BJ (cell line): ENCODE measurements at regions not wholly inside any gene's neighbourhood (a gene's known extent, or its start where the extent isn't known, plus 50 kb on each side); places are given as distances from the start of the nearest gene placed in this dataset.

Experiments used
- CTCF ChIA-PET: fragments of 350-600 bp; formaldehyde crosslinking; extraction: SDS; loops from one replicate; lab custom pipeline; 2021; ENCODE audit warnings: antibody characterized with exemption, inconsistent platforms; lab: Yijun Ruan, JAX
- POLR2A ChIA-PET: fragments of 300-600 bp; sonication (Branson Sonifier 250); formaldehyde crosslinking; extraction: SDS; loops from one replicate; lab custom pipeline; 2021; ENCODE audit warnings: antibody characterized with exemption; lab: Charles Lee
- DNase-seq: peaks from one replicate; pipeline ENCODE4 v3.0.0-alpha.2; 2011; ENCODE audit warnings: low read depth
- H3K27me3 ChIP-seq: 2 replicates; pipeline ENCODE4 v1.6.0; 2011; ENCODE audit warnings: low read length; ENCODE audit not compliant: control insufficient read depth, insufficient read depth
- H3K36me3 ChIP-seq: 2 replicates; pipeline ENCODE4 v1.5.1; 2011; ENCODE audit warnings: low read length; ENCODE audit not compliant: control insufficient read depth, insufficient read depth
- H3K4me3 ChIP-seq: 2 replicates; pipeline ENCODE4 v1.5.1; 2011; ENCODE audit warnings: low read depth, mild to moderate bottlenecking, control low read depth, low read length
- TF ChIP-seq, protein P1 (sequence below): IDR thresholded peaks from 2 replicates; pipeline ENCODE4 v1.5.1; 2011; ENCODE audit warnings: low read depth, mild to moderate bottlenecking, control low read depth, inconsistent platforms, low read length, moderate library complexity; ENCODE audit not compliant: insufficient read depth

GRCh38 chr2:216557413-216557812 is 58.8 kb downstream of the RPL37A start:
- POLR2A ChIA-PET, result interaction anchor here (0.5 kb wide), 1 partner anchor 95 kb away, joined by 4 read pairs; no protein-coding TSS in a partner anchor
- no peaks in the 10 kb centered on the region for H3K27me3 ChIP-seq
- H3K4me3 ChIP-seq, result no peak overlapping the region
- no peak for DNase-seq
- TF ChIP-seq, protein P1, sequence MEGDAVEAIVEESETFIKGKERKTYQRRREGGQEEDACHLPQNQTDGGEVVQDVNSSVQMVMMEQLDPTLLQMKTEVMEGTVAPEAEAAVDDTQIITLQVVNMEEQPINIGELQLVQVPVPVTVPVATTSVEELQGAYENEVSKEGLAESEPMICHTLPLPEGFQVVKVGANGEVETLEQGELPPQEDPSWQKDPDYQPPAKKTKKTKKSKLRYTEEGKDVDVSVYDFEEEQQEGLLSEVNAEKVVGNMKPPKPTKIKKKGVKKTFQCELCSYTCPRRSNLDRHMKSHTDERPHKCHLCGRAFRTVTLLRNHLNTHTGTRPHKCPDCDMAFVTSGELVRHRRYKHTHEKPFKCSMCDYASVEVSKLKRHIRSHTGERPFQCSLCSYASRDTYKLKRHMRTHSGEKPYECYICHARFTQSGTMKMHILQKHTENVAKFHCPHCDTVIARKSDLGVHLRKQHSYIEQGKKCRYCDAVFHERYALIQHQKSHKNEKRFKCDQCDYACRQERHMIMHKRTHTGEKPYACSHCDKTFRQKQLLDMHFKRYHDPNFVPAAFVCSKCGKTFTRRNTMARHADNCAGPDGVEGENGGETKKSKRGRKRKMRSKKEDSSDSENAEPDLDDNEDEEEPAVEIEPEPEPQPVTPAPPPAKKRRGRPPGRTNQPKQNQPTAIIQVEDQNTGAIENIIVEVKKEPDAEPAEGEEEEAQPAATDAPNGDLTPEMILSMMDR, result no peak
- CTCF ChIA-PET, result no interaction called here
- H3K36me3 ChIP-seq, result no peaks in the 10 kb centered on the region

GRCh38 chr2:216557820-216558219 is 59.2 kb downstream of the RPL37A start:
- TF ChIP-seq, protein P1, result no peak
- Histone ChIP-seq H3K36me3 (no peaks in the 10 kb centered on the region), H3K4me3 (no peak overlapping the region), H3K27me3 (no peaks in the 10 kb centered on the region)
- ChIA-PET CTCF (no interaction called here), POLR2A (interaction anchor here (0.5 kb wide), 1 partner anchor 94 kb away, joined by 4 read pairs; no protein-coding TSS in a partner anchor)
- DNase-seq, result no peak

DNA sequence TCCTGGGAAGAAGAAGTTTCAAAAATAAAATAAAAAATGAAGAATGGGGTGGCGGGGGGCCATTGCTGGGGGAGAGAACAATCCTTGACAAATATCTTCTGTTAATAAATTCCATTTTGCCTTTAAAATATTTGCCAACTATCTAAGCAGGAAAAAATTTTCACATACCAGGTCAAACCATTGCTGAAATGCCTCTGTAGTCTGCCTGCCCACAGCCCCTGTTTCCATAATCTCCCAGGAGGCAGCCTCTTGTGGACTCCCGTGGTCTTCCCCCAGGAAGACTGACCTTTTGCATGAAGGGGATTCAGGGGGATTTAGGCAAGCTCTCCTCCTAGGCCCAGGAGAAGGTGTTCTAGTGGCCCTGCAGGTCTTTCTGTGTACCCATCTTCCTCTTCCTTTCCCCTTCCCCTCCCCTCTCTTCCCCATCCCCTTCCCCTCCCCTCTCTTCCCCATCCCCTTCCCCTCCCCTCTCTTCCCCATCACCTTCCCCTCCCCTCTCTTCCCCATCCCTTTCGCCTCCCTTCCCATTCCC is 61.0 kb downstream of the RPL37A start:
- DNase-seq, result no peak
- CTCF ChIA-PET, result interaction anchor here (0.7 kb wide), 1 partner anchor 1756 kb away, joined by 3 read pairs; no protein-coding TSS in a partner anchor
- POLR2A ChIA-PET, result no interaction called here
- H3K36me3 ChIP-seq, result no peaks in the 10 kb centered on the region
- TF ChIP-seq, protein P1, result no peak
- H3K4me3 ChIP-seq, result no peak overlapping the region
- no peaks in the 10 kb centered on the region for H3K27me3 ChIP-seq

DNA sequence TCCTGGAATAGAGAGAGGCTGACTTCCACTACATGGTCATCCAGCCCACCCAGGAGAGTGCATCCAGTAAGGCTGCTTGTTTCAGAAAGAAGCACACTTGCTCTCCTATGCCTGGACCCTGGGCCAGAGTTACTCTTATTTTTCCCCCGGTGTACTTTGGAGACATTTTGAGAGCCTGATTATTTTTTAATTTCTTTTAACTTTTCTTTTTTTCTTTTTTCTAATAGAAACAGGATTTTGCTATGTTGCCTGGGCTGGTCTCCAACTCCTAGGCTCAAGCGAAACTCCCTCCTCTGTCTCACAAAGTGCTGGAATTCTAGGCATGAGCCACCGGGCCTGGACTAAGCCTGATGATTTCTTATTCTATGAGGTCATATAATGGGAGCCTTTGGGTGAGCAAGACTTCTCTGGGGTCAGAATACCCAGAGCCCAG is 62.2 kb downstream of the RPL37A start:
- POLR2A ChIA-PET, result interaction anchor here (0.6 kb wide), 1 partner anchor 1079 kb away, joined by 4 read pairs; no protein-coding TSS in a partner anchor
- no peaks in the 10 kb centered on the region for H3K36me3 ChIP-seq
- no peak overlapping the region for H3K4me3 ChIP-seq
- DNase-seq, result no peak
- TF ChIP-seq, protein P1, result no peak
- H3K27me3 ChIP-seq, result no peaks in the 10 kb centered on the region
- CTCF ChIA-PET, result no interaction called here

DNA sequence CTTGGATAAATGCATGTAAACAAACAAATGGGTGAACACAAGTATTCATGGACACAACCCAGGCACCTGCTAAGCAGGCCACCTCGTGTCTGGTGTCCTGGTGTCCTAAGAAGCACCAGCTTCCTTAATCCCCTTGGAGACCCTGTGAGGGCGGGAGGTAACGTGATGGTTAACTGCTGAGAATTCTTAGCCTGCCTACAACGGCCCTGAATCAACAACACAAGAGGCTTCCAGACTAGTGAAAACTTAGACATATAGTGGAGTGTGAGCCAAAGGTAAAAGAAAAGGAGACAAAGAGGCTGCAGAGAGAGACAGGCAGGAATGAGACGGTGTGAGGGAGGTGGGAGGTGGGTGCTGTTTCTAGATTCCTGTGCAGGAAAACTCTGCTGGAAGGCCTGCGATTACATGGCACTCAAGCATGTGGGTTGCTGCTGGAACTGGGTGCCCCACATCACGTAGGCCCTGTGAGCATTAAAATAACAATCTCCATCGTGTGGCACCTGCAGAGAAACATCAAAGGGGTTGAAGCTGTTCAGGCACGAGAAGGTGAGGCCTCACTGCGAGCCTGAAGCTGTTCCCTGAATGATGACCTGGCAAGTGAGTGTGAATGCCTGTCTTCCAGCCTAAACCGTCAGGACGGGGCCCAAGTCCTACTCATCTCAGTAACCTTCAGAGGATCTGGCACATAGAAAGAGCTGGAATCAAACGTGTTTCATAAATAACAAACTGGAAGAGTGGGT is 64.2 kb downstream of the RPL37A start:
- no peak for DNase-seq
- no peaks in the 10 kb centered on the region; the same call in 1 of the 2 replicates for H3K27me3 ChIP-seq
- H3K36me3 ChIP-seq, result no peaks in the 10 kb centered on the region
- no peak overlapping the region for H3K4me3 ChIP-seq
- CTCF ChIA-PET, result interaction anchor here (1.2 kb wide), 1 partner anchor 27 kb away, joined by 3 read pairs; no protein-coding TSS in a partner anchor
- TF ChIP-seq, protein P1, result no peak
- POLR2A ChIA-PET, result no interaction called here
